Stomach (tissue), 4 donors: ENCODE measurements at regions not wholly inside any gene's neighbourhood (a gene's known extent, or its start where the extent isn't known, plus 50 kb on each side); places are given as distances from the start of the nearest gene placed in this dataset.

Source experiments
- CTCF ChIP-seq, 7 experiments: fragments of 450-650 bp in 4 of 7; fragments of 200-600 bp in 3 of 7; sonication (generic) in 3 of 7; IDR thresholded peaks; one replicate each; pipeline ENCODE4 v1.5.1; 2016 to 2019; ENCODE audit warnings: antibody characterized with exemption in 7 of 7, control low read depth in 2 of 7, mild to moderate bottlenecking in 1 of 7
- EP300 ChIP-seq: sonication (generic); formaldehyde crosslinking; IDR thresholded peaks from one replicate; pipeline ENCODE4 v1.6.1; 2017; ENCODE audit warnings: antibody characterized with exemption
- POLR2A ChIP-seq, 4 donors: fragments of 450-650 bp; IDR thresholded peaks; one replicate each; pipeline ENCODE4 v1.6.1; 2016; ENCODE audit warnings: antibody characterized with exemption in 4 of 4, control low read depth in 2 of 4, mild to moderate bottlenecking in 1 of 4, moderate library complexity in 1 of 4
- POLR2AphosphoS5 ChIP-seq, 3 donors: sonication (generic); formaldehyde crosslinking; IDR thresholded peaks; one replicate each; pipeline ENCODE4 v1.6.1; 2016; ENCODE audit warnings: antibody characterized with exemption in 3 of 3

DNA sequence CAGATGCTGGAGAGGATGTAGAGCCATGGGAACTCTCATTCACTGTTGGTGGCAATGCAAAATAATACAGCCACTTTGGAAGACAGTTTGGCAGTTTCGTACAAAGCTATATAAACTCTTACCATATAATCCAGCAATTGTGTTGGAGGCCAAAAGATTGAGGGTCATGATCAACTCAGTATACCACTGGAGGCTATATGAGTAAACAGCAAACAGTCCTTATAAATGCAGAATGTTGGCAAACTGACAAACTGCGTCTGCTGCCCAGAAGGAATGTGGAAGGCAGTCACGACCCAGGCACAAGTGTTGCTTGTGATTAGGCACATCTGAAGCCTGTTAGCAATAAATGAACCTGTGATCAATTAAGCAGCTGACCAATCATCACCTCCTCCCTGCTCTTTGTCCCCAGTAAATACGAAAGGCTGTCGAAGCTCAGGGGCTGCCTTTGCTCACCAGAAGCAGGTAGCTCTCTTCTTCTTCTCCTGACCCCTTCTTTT, 98.1 kb upstream of the SPOPL start:
- TF ChIP-seq CTCF (IDR thresholded peaks at IDR 0.05), result no peak
- no peak for TF ChIP-seq POLR2A (IDR thresholded peaks at IDR 0.05)
- no peak for TF ChIP-seq POLR2AphosphoS5 (IDR thresholded peaks at IDR 0.05)
- TF ChIP-seq EP300, result no peak
